ENCODE measurements at regions not wholly inside any gene's neighbourhood (a gene's known extent, or its start where the extent isn't known, plus 50 kb on each side); places are given as distances from the start of the nearest gene placed in this dataset.

DNA sequence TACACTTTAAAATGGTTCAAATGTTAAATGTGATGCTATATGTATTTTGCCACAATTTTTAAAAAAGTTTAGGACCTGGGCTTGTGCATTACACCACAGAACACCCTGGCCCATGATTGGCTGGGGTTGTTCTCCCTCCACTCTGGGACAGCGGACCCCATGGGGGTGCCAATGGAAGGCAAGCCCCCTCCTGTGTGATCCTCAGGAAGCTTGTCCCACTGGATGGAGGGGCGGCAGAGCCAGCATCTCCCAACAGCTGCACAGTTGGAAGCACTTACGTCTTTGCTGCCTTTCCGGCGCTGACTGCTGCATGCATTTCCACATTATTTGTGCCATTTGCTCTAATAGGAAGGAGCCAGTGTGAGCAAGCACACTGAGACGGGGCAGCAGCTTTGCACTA, 196.5 kb downstream of the SHANK2 start:
- DNase-seq (ENCODE audit: low spot score) = no peak
- no peak overlapping the region for H3K9ac ChIP-seq (ENCODE audit: low read depth in 1 of 2, low read length in 2 of 2)
- 90% methylated on average over 6 of the region's 6 CpGs for WGBS
- H3K4me1 ChIP-seq (ENCODE audit: control insufficient read depth in 4 of 4, insufficient read depth in 4 of 4, low read length in 3 of 4) = no peaks in the 10 kb centered on the region
- TF ChIP-seq, protein P1, sequence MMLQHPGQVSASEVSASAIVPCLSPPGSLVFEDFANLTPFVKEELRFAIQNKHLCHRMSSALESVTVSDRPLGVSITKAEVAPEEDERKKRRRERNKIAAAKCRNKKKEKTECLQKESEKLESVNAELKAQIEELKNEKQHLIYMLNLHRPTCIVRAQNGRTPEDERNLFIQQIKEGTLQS (IDR thresholded peaks at IDR 0.05) = no peak
- TF ChIP-seq GABPA (IDR thresholded peaks at IDR 0.05 in 1 of 2, conservative IDR thresholded peaks at IDR 0.05 in 1 of 2) = no peak
- TF ChIP-seq, protein P2, sequence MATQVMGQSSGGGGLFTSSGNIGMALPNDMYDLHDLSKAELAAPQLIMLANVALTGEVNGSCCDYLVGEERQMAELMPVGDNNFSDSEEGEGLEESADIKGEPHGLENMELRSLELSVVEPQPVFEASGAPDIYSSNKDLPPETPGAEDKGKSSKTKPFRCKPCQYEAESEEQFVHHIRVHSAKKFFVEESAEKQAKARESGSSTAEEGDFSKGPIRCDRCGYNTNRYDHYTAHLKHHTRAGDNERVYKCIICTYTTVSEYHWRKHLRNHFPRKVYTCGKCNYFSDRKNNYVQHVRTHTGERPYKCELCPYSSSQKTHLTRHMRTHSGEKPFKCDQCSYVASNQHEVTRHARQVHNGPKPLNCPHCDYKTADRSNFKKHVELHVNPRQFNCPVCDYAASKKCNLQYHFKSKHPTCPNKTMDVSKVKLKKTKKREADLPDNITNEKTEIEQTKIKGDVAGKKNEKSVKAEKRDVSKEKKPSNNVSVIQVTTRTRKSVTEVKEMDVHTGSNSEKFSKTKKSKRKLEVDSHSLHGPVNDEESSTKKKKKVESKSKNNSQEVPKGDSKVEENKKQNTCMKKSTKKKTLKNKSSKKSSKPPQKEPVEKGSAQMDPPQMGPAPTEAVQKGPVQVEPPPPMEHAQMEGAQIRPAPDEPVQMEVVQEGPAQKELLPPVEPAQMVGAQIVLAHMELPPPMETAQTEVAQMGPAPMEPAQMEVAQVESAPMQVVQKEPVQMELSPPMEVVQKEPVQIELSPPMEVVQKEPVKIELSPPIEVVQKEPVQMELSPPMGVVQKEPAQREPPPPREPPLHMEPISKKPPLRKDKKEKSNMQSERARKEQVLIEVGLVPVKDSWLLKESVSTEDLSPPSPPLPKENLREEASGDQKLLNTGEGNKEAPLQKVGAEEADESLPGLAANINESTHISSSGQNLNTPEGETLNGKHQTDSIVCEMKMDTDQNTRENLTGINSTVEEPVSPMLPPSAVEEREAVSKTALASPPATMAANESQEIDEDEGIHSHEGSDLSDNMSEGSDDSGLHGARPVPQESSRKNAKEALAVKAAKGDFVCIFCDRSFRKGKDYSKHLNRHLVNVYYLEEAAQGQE (IDR thresholded peaks at IDR 0.05) = no peak
- no peaks in the 10 kb centered on the region for H3K9me3 ChIP-seq (ENCODE audit: control insufficient read depth in 4 of 4, low read length in 3 of 4)
- H3K4me3 ChIP-seq (ENCODE audit: low read depth in 1 of 3, low read length in 3 of 3) = no peak overlapping the region
- H3K27ac ChIP-seq (ENCODE audit: low read depth in 1 of 2, low read length in 2 of 2) = no peak overlapping the region
- no peaks in the 10 kb centered on the region for H3K27me3 ChIP-seq (ENCODE audit: control insufficient read depth in 4 of 4, insufficient read depth in 4 of 4, low read length in 3 of 4)
- peaks cover 2 to 14% (median 7%) of the 10 kb centered on the region in 4 donors for H3K36me3 ChIP-seq (ENCODE audit: control insufficient read depth in 4 of 4, insufficient read depth in 3 of 4, low read depth in 1 of 4, low read length in 3 of 4)

Data from liver (tissue), 7 donors.